Large intestine (tissue), 3 donors: ENCODE measurements at regions not wholly inside any gene's neighbourhood (a gene's known extent, or its start where the extent isn't known, plus 50 kb on each side); places are given as distances from the start of the nearest gene placed in this dataset.

Experiments
- DNase-seq, 2 donors: peaks; one replicate each; pipeline versions ENCODE4 v3.0.0 to v3.0.0-alpha.2; 2013
- H3K27ac ChIP-seq: one replicate; pipeline ENCODE4 v1.5.1; 2013; ENCODE audit warnings: low read length
- H3K27me3 ChIP-seq: 2 replicates; pipeline ENCODE4 v1.6.1; 2013; ENCODE audit warnings: low read length; ENCODE audit not compliant: control insufficient read depth, insufficient read depth
- H3K36me3 ChIP-seq: 2 replicates; pipeline ENCODE4 v1.6.1; 2013; ENCODE audit warnings: low read length; ENCODE audit not compliant: control insufficient read depth, insufficient read depth
- H3K4me1 ChIP-seq: one replicate; pipeline ENCODE4 v1.6.1; 2013; ENCODE audit warnings: low read length; ENCODE audit not compliant: control insufficient read depth, insufficient read depth
- H3K4me3 ChIP-seq: one replicate; pipeline ENCODE4 v1.5.1; 2013; ENCODE audit warnings: low read length
- H3K9me3 ChIP-seq: one replicate; pipeline ENCODE4 v1.6.1; 2013; ENCODE audit warnings: mild to moderate bottlenecking, low read depth, low read length, moderate library complexity; ENCODE audit not compliant: control insufficient read depth
- WGBS: methylation state at CpG from one replicate; pipeline ENCODE4 v1.1.5; 2013; ENCODE audit warnings: low lambda C conversion rate; ENCODE audit not compliant: insufficient coverage; 5-methylcytosine and 5-hydroxymethylcytosine counted together

GRCh38 chr12:89999699-90000505 lies 291.3 kb upstream of the ATP2B1 start:
- no peak overlapping the region for H3K4me3 ChIP-seq
- H3K27me3 ChIP-seq, result no peaks in the 10 kb centered on the region
- 31% methylated on average over 2 of the region's 2 CpGs for WGBS
- no peak overlapping the region for H3K27ac ChIP-seq
- H3K36me3 ChIP-seq, result no peaks in the 10 kb centered on the region
- H3K4me1 ChIP-seq, result no peaks in the 10 kb centered on the region
- H3K9me3 ChIP-seq, result no peaks in the 10 kb centered on the region
- DNase-seq, result no peak

- WGBS, result no CpG with 5 or more reads among the region's 1 CpG
- no peaks in the 10 kb centered on the region for H3K27me3 ChIP-seq
- H3K27ac ChIP-seq, result no peak overlapping the region
- no peaks in the 10 kb centered on the region for H3K36me3 ChIP-seq
- no peaks in the 10 kb centered on the region for H3K9me3 ChIP-seq
- H3K4me1 ChIP-seq, result no peaks in the 10 kb centered on the region
- DNase-seq, result no peak
- no peak overlapping the region for H3K4me3 ChIP-seq
Measured at GRCh38 chr12:89995870-89996269, 287.2 kb upstream of the ATP2B1 start.

- no peak for DNase-seq
- Histone ChIP-seq H3K36me3 (no peaks in the 10 kb centered on the region), H3K9me3 (no peaks in the 10 kb centered on the region), H3K4me1 (no peaks in the 10 kb centered on the region), H3K4me3 (no peak overlapping the region), H3K27ac (no peak overlapping the region), H3K27me3 (no peaks in the 10 kb centered on the region)
- WGBS, result no CpG with 5 or more reads among the region's 1 CpG
Measured at GRCh38 chr12:89994911-89995310, 286.3 kb upstream of the ATP2B1 start.

- no peak overlapping the region for H3K27ac ChIP-seq
- no peaks in the 10 kb centered on the region for H3K36me3 ChIP-seq
- peaks cover 1% of the 10 kb centered on the region for H3K4me1 ChIP-seq
- no peak overlapping the region for H3K4me3 ChIP-seq
- H3K27me3 ChIP-seq, result no peaks in the 10 kb centered on the region
- no peak for DNase-seq
- H3K9me3 ChIP-seq, result no peaks in the 10 kb centered on the region
- no CpG with 5 or more reads among the region's 1 CpG for WGBS
Measured at GRCh38 chr12:89993632-89994031, 285.0 kb upstream of the ATP2B1 start.

GRCh38 chr12:89992668-89993451 lies 284.2 kb upstream of the ATP2B1 start:
- Histone ChIP-seq H3K27ac (no peak overlapping the region), H3K4me3 (no peak overlapping the region), H3K27me3 (no peaks in the 10 kb centered on the region), H3K4me1 (peaks cover 5% of the 10 kb centered on the region), H3K9me3 (no peaks in the 10 kb centered on the region), H3K36me3 (no peaks in the 10 kb centered on the region)
- DNase-seq, result no peak
- WGBS, result no CpG with 5 or more reads among the region's 2 CpGs

GRCh38 chr12:89991807-89992590 lies 283.4 kb upstream of the ATP2B1 start:
- DNase-seq, result no peak
- H3K27ac ChIP-seq, result no peak overlapping the region
- whole genome bisulfite sequencing, result no CpG with 5 or more reads among the region's 6 CpGs
- H3K9me3 ChIP-seq, result no peaks in the 10 kb centered on the region
- H3K4me1 ChIP-seq, result peaks cover 5% of the 10 kb centered on the region
- H3K36me3 ChIP-seq, result no peaks in the 10 kb centered on the region
- H3K4me3 ChIP-seq, result no peak overlapping the region
- H3K27me3 ChIP-seq, result no peaks in the 10 kb centered on the region

GRCh38 chr12:89988188-89988915 lies 279.7 kb upstream of the ATP2B1 start:
- no peaks in the 10 kb centered on the region for H3K36me3 ChIP-seq
- WGBS, result no CpG with 5 or more reads among the region's 5 CpGs
- DNase-seq, result no peak
- no peak overlapping the region for H3K27ac ChIP-seq
- no peaks in the 10 kb centered on the region for H3K9me3 ChIP-seq
- H3K4me1 ChIP-seq, result peaks cover 5% of the 10 kb centered on the region
- no peaks in the 10 kb centered on the region for H3K27me3 ChIP-seq
- H3K4me3 ChIP-seq, result no peak overlapping the region

- no peak overlapping the region for H3K27ac ChIP-seq
- H3K36me3 ChIP-seq, result no peaks in the 10 kb centered on the region
- no CpG with 5 or more reads among the region's 1 CpG for WGBS
- H3K4me3 ChIP-seq, result no peak overlapping the region
- no peaks in the 10 kb centered on the region for H3K9me3 ChIP-seq
- DNase-seq, result no peak
- no peaks in the 10 kb centered on the region for H3K27me3 ChIP-seq
- peaks cover 5% of the 10 kb centered on the region for H3K4me1 ChIP-seq
Measured at GRCh38 chr12:89985935-89986334, 277.3 kb upstream of the ATP2B1 start.

GRCh38 chr12:89984846-89985245 lies 276.2 kb upstream of the ATP2B1 start:
- Histone ChIP-seq H3K27ac (no peak overlapping the region), H3K36me3 (no peaks in the 10 kb centered on the region), H3K4me3 (no peak overlapping the region), H3K27me3 (no peaks in the 10 kb centered on the region), H3K9me3 (no peaks in the 10 kb centered on the region), H3K4me1 (peaks cover 5% of the 10 kb centered on the region)
- DNase-seq, result no peak
- no CpG with 5 or more reads among the region's 8 CpGs for whole genome bisulfite sequencing

- H3K9me3 ChIP-seq, result no peaks in the 10 kb centered on the region
Measured at GRCh38 chr12:89983622-89984021, 275.0 kb upstream of the ATP2B1 start.

More at GRCh38 chr12:89983622-89984021, 275.0 kb upstream of the ATP2B1 start:
- Histone ChIP-seq H3K27me3 (no peaks in the 10 kb centered on the region), H3K27ac (no peak overlapping the region), H3K4me3 (no peak overlapping the region), H3K36me3 (no peaks in the 10 kb centered on the region), H3K4me1 (peaks cover 3% of the 10 kb centered on the region)
- WGBS, result 100% methylated on average over 1 of the region's 1 CpG
- no peak for DNase-seq
